MM.1S (cell line): ENCODE measurements at regions not wholly inside any gene's neighbourhood (a gene's known extent, or its start where the extent isn't known, plus 50 kb on each side); places are given as distances from the start of the nearest gene placed in this dataset.

Experiments used
- DNase-seq: peaks from one replicate; pipeline ENCODE4 v3.0.0-alpha.2; 2015
- H2AFZ ChIP-seq: fragments of 300-600 bp; sonication (generic); 2 replicates; pipeline ENCODE4 v1.6.0; 2016; ENCODE audit warnings: antibody characterized with exemption, low read length
- H3F3A ChIP-seq: fragments of 300-600 bp; sonication (generic); 2 replicates; pipeline ENCODE4 v1.6.1; 2016; ENCODE audit warnings: mild to moderate bottlenecking, antibody characterized with exemption, low read length, moderate library complexity, mixed read lengths; ENCODE audit not compliant: insufficient read depth
- H3K27ac ChIP-seq: fragments of 300-600 bp; sonication (generic); 2 replicates; pipeline ENCODE4 v1.5.1; 2016; ENCODE audit warnings: mild to moderate bottlenecking, low read length
- H3K27me3 ChIP-seq: fragments of 300-600 bp; sonication (generic); replicated peaks from 2 replicates; pipeline ENCODE4 v1.6.0; 2016; ENCODE audit warnings: low read length; ENCODE audit not compliant: insufficient read depth
- H3K36me3 ChIP-seq: fragments of 300-600 bp; sonication (generic); replicated peaks from 2 replicates; pipeline ENCODE4 v1.6.1; 2016; ENCODE audit warnings: mild to moderate bottlenecking, low read length, mixed read lengths; ENCODE audit not compliant: insufficient read depth
- H3K4me1 ChIP-seq: fragments of 300-600 bp; sonication (generic); 2 replicates; pipeline ENCODE4 v1.6.1; 2016; ENCODE audit warnings: low read length, mixed read lengths
- H3K4me2 ChIP-seq: fragments of 300-600 bp; sonication (generic); 2 replicates; pipeline ENCODE4 v1.6.0; 2016; ENCODE audit warnings: low read depth, low read length
- H3K4me3 ChIP-seq: fragments of 300-600 bp; sonication (generic); 2 replicates; pipeline ENCODE4 v1.5.1; 2016; ENCODE audit warnings: low read length, mixed read lengths
- H3K79me2 ChIP-seq: fragments of 300-600 bp; sonication (generic); 2 replicates; pipeline ENCODE4 v1.6.1; 2016; ENCODE audit warnings: mixed run types, low read length, mixed read lengths
- H3K9ac ChIP-seq: fragments of 300-600 bp; sonication (generic); 2 replicates; pipeline ENCODE4 v1.6.1; 2016; ENCODE audit warnings: low read length, mixed read lengths
- H3K9me2 ChIP-seq: fragments of 300-600 bp; sonication (generic); replicated peaks from 2 replicates; pipeline ENCODE4 v1.6.1; 2016; ENCODE audit warnings: mild to moderate bottlenecking, low read length, mixed read lengths; ENCODE audit not compliant: insufficient read depth
- H3K9me3 ChIP-seq: fragments of 300-600 bp; sonication (generic); replicated peaks from 2 replicates; pipeline ENCODE4 v1.6.1; 2016; ENCODE audit warnings: mild to moderate bottlenecking, low read length, mixed read lengths; ENCODE audit not compliant: insufficient read depth
- H4K20me1 ChIP-seq: fragments of 300-600 bp; sonication (generic); 2 replicates; pipeline ENCODE4 v1.6.1; 2016; ENCODE audit warnings: mild to moderate bottlenecking, low read length, moderate library complexity, mixed read lengths; ENCODE audit not compliant: insufficient read depth
- CTCF ChIP-seq: fragments of 300-600 bp; sonication (generic); IDR thresholded peaks from 2 replicates; pipeline ENCODE4 v1.5.1; 2016; ENCODE audit warnings: antibody characterized with exemption, low read length, mixed read lengths
- EZH2 ChIP-seq: fragments of 300-600 bp; sonication (generic); optimal IDR thresholded peaks from 2 replicates; pipeline ENCODE3; 2017; ENCODE audit warnings: low read depth, mild to moderate bottlenecking, antibody characterized with exemption, low read length, mixed read lengths
- EZH2phosphoT487 ChIP-seq: fragments of 300-600 bp; sonication (generic); IDR thresholded peaks from 2 replicates; pipeline ENCODE4 v1.6.1; 2018; ENCODE audit warnings: antibody characterized with exemption, low read length

- no peaks in the 10 kb centered on the region for H3K79me2 ChIP-seq
- no peaks in the 10 kb centered on the region for H3F3A ChIP-seq
- no peak overlapping the region for H3K27ac ChIP-seq
- no peaks in the 10 kb centered on the region for H3K4me1 ChIP-seq
- H3K4me3 ChIP-seq = no peak overlapping the region
- no peak for TF ChIP-seq EZH2phosphoT487
- no peak for TF ChIP-seq EZH2
- TF ChIP-seq CTCF = no peak
- H3K9ac ChIP-seq = no peak overlapping the region
- H3K4me2 ChIP-seq = no peak overlapping the region
- H3K9me3 ChIP-seq = no peaks in the 10 kb centered on the region
- H4K20me1 ChIP-seq = no peaks in the 10 kb centered on the region
- DNase-seq = no peak
- no peaks in the 10 kb centered on the region for H3K9me2 ChIP-seq
- no peaks in the 10 kb centered on the region for H3K27me3 ChIP-seq
- no peak overlapping the region for H2AFZ ChIP-seq
- no peaks in the 10 kb centered on the region for H3K36me3 ChIP-seq
Measured at GRCh38 chrX:39832211-39832610, 265.5 kb downstream of the BCOR start.

GRCh38 chrX:39834600-39834999, 263.2 kb downstream of the BCOR start:
- H3K9me2 ChIP-seq = no peaks in the 10 kb centered on the region
- H3K36me3 ChIP-seq = no peaks in the 10 kb centered on the region
- no peak overlapping the region for H3K4me3 ChIP-seq
- no peaks in the 10 kb centered on the region for H3F3A ChIP-seq
- no peaks in the 10 kb centered on the region for H3K27me3 ChIP-seq
- H4K20me1 ChIP-seq = no peaks in the 10 kb centered on the region
- TF ChIP-seq EZH2 (no peak), EZH2phosphoT487 (no peak), CTCF (no peak)
- no peaks in the 10 kb centered on the region for H3K9me3 ChIP-seq
- H3K27ac ChIP-seq = no peak overlapping the region
- H3K4me2 ChIP-seq = no peak overlapping the region
- no peak overlapping the region for H3K9ac ChIP-seq
- H3K4me1 ChIP-seq = no peaks in the 10 kb centered on the region
- H3K79me2 ChIP-seq = no peaks in the 10 kb centered on the region
- DNase-seq = no peak
- H2AFZ ChIP-seq = no peak overlapping the region

GRCh38 chrX:39835241-39835640, 262.5 kb downstream of the BCOR start:
- Histone ChIP-seq H3K4me2 (no peak overlapping the region), H3K9ac (no peak overlapping the region), H2AFZ (no peak overlapping the region), H3K27me3 (no peaks in the 10 kb centered on the region), H3K79me2 (no peaks in the 10 kb centered on the region), H3K4me3 (no peak overlapping the region), H3K9me3 (no peaks in the 10 kb centered on the region), H3K4me1 (no peaks in the 10 kb centered on the region), H4K20me1 (no peaks in the 10 kb centered on the region), H3K9me2 (no peaks in the 10 kb centered on the region), H3K36me3 (no peaks in the 10 kb centered on the region), H3K27ac (no peak overlapping the region), H3F3A (no peaks in the 10 kb centered on the region)
- no peak for DNase-seq
- TF ChIP-seq EZH2phosphoT487 (no peak), CTCF (no peak), EZH2 (no peak)
